ENCODE measurements at regions not wholly inside any gene's neighbourhood (a gene's known extent, or its start where the extent isn't known, plus 50 kb on each side); places are given as distances from the start of the nearest gene placed in this dataset.

GRCh38 chr1:192913683-192914082 is 104.8 kb downstream of the RGS2 start:
- CTCF ChIA-PET = no interaction called here
- DNase-seq (ENCODE audit: extremely low spot score) = no peak
- no peak for TF ChIP-seq CTCF (IDR thresholded peaks at IDR 0.05; ENCODE audit: control extremely low read depth, extremely low read depth, low read depth, missing control alignments)
- POLR2A ChIA-PET = no interaction called here

- ChIA-PET CTCF (no interaction called here), POLR2A (no interaction called here)
- TF ChIP-seq CTCF (IDR thresholded peaks at IDR 0.05; ENCODE audit: control extremely low read depth, extremely low read depth, low read depth, missing control alignments) = no peak
- DNase-seq (ENCODE audit: extremely low spot score) = no peak
These were observed 105.3 kb downstream of the RGS2 start for GRCh38 chr1:192914092-192914491.

- POLR2A ChIA-PET = no interaction called here
- DNase-seq (ENCODE audit: extremely low spot score) = no peak
- CTCF ChIA-PET = interaction anchor here (1.1 kb wide), 1 partner anchor 16 kb away, joined by 3 read pairs; no protein-coding TSS in a partner anchor
These were observed 105.9 kb downstream of the RGS2 start for GRCh38 chr1:192914696-192915095.

GRCh38 chr1:192916021-192916420 is 107.2 kb downstream of the RGS2 start:
- CTCF ChIA-PET = interaction anchor here (1.7 to 4.0 kb wide), 2 partner anchors 15 to 25 kb away, joined by 3 to 18 read pairs; no protein-coding TSS in a partner anchor
- TF ChIP-seq CTCF (IDR thresholded peaks at IDR 0.05; ENCODE audit: control extremely low read depth, extremely low read depth, low read depth, missing control alignments) = no peak
- POLR2A ChIA-PET = no interaction called here
- DNase-seq (ENCODE audit: extremely low spot score) = no peak

More at GRCh38 chr1:192914696-192915095, 105.9 kb downstream of the RGS2 start:
- no peak for TF ChIP-seq CTCF (IDR thresholded peaks at IDR 0.05; ENCODE audit: control extremely low read depth, extremely low read depth, low read depth, missing control alignments)

GRCh38 chr1:192918259-192918658 is 109.4 kb downstream of the RGS2 start:
- no peak for TF ChIP-seq CTCF (IDR thresholded peaks at IDR 0.05; ENCODE audit: control extremely low read depth, extremely low read depth, low read depth, missing control alignments)
- POLR2A ChIA-PET = no interaction called here
- no peak for DNase-seq (ENCODE audit: extremely low spot score)
- CTCF ChIA-PET = interaction anchor here (4.0 kb wide), 1 partner anchor 12 kb away, joined by 18 read pairs; no protein-coding TSS in a partner anchor

- no peak for DNase-seq (ENCODE audit: extremely low spot score)
- ChIA-PET CTCF (no interaction called here), POLR2A (no interaction called here)
- TF ChIP-seq CTCF (IDR thresholded peaks at IDR 0.05; ENCODE audit: control extremely low read depth, extremely low read depth, low read depth, missing control alignments) = no peak
These were observed 111.6 kb downstream of the RGS2 start for GRCh38 chr1:192920412-192920811.

GRCh38 chr1:192925609-192926008 is 116.8 kb downstream of the RGS2 start:
- no peak for TF ChIP-seq CTCF (IDR thresholded peaks at IDR 0.05; ENCODE audit: control extremely low read depth, extremely low read depth, low read depth, missing control alignments)
- ChIA-PET CTCF (interaction anchor here (0.9 to 1.4 kb wide), 2 partner anchors 9 to 27 kb away, joined by 3 read pairs; no protein-coding TSS in a partner anchor), POLR2A (no interaction called here)
- DNase-seq (ENCODE audit: extremely low spot score) = no peak

Data from GM10248 (cell line).